DOHH2 (cell line): ENCODE measurements at regions not wholly inside any gene's neighbourhood (a gene's known extent, or its start where the extent isn't known, plus 50 kb on each side); places are given as distances from the start of the nearest gene placed in this dataset.

Experiments used
- H3F3A ChIP-seq: fragments of 200-600 bp; sonication (generic), shearing (Covaris generic); 2 replicates; pipeline ENCODE4 v1.6.0; 2016; ENCODE audit warnings: antibody characterized with exemption, mild to moderate bottlenecking; ENCODE audit not compliant: control insufficient read depth, insufficient read depth
- H3K27ac ChIP-seq: fragments of 200-600 bp; sonication (generic); 2 replicates; pipeline ENCODE4 v1.5.1; 2014; ENCODE audit warnings: low read depth, mild to moderate bottlenecking, low read length, moderate library complexity
- H3K27me3 ChIP-seq: fragments of 200-600 bp; sonication (generic); 2 replicates; pipeline ENCODE4 v1.6.1; 2014; ENCODE audit warnings: mild to moderate bottlenecking, low read length, mixed read lengths; ENCODE audit not compliant: control insufficient read depth
- H3K36me3 ChIP-seq: fragments of 200-600 bp; sonication (generic); 2 replicates; pipeline ENCODE4 v1.6.1; 2014; ENCODE audit warnings: mild to moderate bottlenecking, low read length, moderate library complexity, mixed read lengths; ENCODE audit not compliant: control insufficient read depth
- H3K4me1 ChIP-seq: fragments of 200-600 bp; sonication (generic); 2 replicates; pipeline ENCODE4 v1.6.1; 2014; ENCODE audit warnings: mild to moderate bottlenecking, low read length, mixed read lengths; ENCODE audit not compliant: control insufficient read depth
- H3K4me2 ChIP-seq: fragments of 200-600 bp; sonication (generic); 2 replicates; pipeline ENCODE4 v1.6.0; 2014; ENCODE audit warnings: mild to moderate bottlenecking, low read length, moderate library complexity
- H3K4me3 ChIP-seq: fragments of 200-600 bp; sonication (generic); 2 replicates; pipeline ENCODE4 v1.5.1; 2014; ENCODE audit warnings: mild to moderate bottlenecking, low read length, mixed read lengths
- H3K79me2 ChIP-seq: fragments of 200-600 bp; sonication (generic); 2 replicates; pipeline ENCODE4 v1.6.1; 2014; ENCODE audit warnings: mild to moderate bottlenecking, low read length, mixed read lengths; ENCODE audit not compliant: control insufficient read depth
- H3K9me2 ChIP-seq: fragments of 200-600 bp; sonication (generic); replicated peaks from 2 replicates; pipeline ENCODE4 v1.6.1; 2014; ENCODE audit warnings: mild to moderate bottlenecking, low read length, mixed read lengths; ENCODE audit not compliant: control insufficient read depth
- H3K9me3 ChIP-seq: fragments of 200-600 bp; sonication (generic); 2 replicates; pipeline ENCODE4 v1.6.1; 2014; ENCODE audit warnings: antibody characterized with exemption, low read length, mixed read lengths; ENCODE audit not compliant: control insufficient read depth, insufficient read depth
- H4K20me1 ChIP-seq: fragments of 200-600 bp; sonication (generic); 2 replicates; pipeline ENCODE4 v1.6.0; 2014; ENCODE audit warnings: low read depth, mild to moderate bottlenecking, antibody characterized with exemption, low read length, moderate library complexity; ENCODE audit not compliant: control insufficient read depth, insufficient read depth
- EZH2phosphoT487 ChIP-seq: fragments of 200-600 bp; sonication (generic); IDR thresholded peaks from 2 replicates; pipeline ENCODE4 v1.6.1; 2017; ENCODE audit warnings: borderline replicate concordance, mild to moderate bottlenecking, antibody characterized with exemption, low read length, moderate library complexity, mixed read lengths
- TF ChIP-seq, protein P1 (sequence below): fragments of 200-600 bp; sonication (generic); IDR thresholded peaks from one replicate; pipeline ENCODE4 v1.5.1; 2014; ENCODE audit warnings: antibody characterized with exemption, mild to moderate bottlenecking, low read depth, low read length; ENCODE audit not compliant: poor library complexity, severe bottlenecking

- Histone ChIP-seq H3K9me3 (0 out of 2 replicates have a peak, but pooled peaks cover 3% of the 10 kb centered on the region), H3K4me1 (no peaks in the 10 kb centered on the region), H3K27me3 (no peaks in the 10 kb centered on the region), H3K36me3 (no peaks in the 10 kb centered on the region), H4K20me1 (no peaks in the 10 kb centered on the region), H3K4me3 (no peak overlapping the region), H3F3A (no peaks in the 10 kb centered on the region), H3K9me2 (no peaks in the 10 kb centered on the region), H3K4me2 (no peak overlapping the region), H3K27ac (no peak overlapping the region), H3K79me2 (no peaks in the 10 kb centered on the region)
- no peak for TF ChIP-seq EZH2phosphoT487
- TF ChIP-seq, protein P1, sequence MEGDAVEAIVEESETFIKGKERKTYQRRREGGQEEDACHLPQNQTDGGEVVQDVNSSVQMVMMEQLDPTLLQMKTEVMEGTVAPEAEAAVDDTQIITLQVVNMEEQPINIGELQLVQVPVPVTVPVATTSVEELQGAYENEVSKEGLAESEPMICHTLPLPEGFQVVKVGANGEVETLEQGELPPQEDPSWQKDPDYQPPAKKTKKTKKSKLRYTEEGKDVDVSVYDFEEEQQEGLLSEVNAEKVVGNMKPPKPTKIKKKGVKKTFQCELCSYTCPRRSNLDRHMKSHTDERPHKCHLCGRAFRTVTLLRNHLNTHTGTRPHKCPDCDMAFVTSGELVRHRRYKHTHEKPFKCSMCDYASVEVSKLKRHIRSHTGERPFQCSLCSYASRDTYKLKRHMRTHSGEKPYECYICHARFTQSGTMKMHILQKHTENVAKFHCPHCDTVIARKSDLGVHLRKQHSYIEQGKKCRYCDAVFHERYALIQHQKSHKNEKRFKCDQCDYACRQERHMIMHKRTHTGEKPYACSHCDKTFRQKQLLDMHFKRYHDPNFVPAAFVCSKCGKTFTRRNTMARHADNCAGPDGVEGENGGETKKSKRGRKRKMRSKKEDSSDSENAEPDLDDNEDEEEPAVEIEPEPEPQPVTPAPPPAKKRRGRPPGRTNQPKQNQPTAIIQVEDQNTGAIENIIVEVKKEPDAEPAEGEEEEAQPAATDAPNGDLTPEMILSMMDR, result no peak
These were observed 470.8 kb downstream of the INHBA start for GRCh38 chr7:41232086-41232485.

DNA sequence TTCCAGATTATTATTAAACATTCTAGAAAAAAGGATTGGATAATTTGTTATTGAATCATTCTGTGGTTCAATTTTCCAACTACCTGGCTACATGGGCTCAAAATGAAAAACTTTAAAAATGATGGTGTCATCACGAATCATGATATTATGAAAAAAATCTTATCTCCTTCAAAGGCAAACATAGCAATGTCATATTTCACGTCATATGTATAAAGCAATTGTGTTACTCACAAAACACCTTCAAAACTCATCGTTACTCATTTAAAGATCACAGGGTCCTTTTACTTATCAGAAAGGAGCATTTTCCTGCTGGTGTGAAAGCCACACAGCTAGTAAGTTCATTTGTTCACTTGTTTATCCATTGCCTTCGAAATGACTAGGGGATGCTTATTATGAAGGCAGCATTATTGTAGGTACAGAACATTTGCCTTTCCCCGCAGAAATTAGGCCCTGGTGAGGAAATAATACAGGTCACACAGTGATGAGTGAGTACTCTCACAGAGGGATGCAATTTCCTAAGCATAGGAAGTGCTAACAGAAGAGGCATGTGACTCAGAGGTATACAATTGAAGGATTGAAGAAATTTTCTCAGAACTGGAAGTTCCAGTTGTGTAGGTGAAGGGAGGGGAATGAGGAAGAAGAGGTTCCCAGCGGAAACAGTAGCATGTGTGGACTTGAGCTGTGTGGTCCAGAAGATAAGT is 478.7 kb downstream of the INHBA start:
- no peak overlapping the region for H3K27ac ChIP-seq
- H3K36me3 ChIP-seq, result no peaks in the 10 kb centered on the region
- H3K4me1 ChIP-seq, result peaks cover 4% of the 10 kb centered on the region; the same call in 1 of the 2 replicates
- H3K9me3 ChIP-seq, result no peaks in the 10 kb centered on the region
- H3K4me2 ChIP-seq, result no peak overlapping the region
- no peaks in the 10 kb centered on the region for H3K79me2 ChIP-seq
- H4K20me1 ChIP-seq, result no peaks in the 10 kb centered on the region
- no peaks in the 10 kb centered on the region for H3K27me3 ChIP-seq
- no peak for TF ChIP-seq EZH2phosphoT487
- TF ChIP-seq, protein P1, result no peak
- H3F3A ChIP-seq, result no peaks in the 10 kb centered on the region
- no peak overlapping the region for H3K4me3 ChIP-seq
- no peaks in the 10 kb centered on the region for H3K9me2 ChIP-seq

GRCh38 chr7:41222746-41223145 is 480.1 kb downstream of the INHBA start:
- Histone ChIP-seq H3K79me2 (no peaks in the 10 kb centered on the region), H3K9me2 (no peaks in the 10 kb centered on the region), H3F3A (no peaks in the 10 kb centered on the region), H3K27ac (no peak overlapping the region), H3K4me1 (peaks cover 4% of the 10 kb centered on the region; the same call in 1 of the 2 replicates), H3K27me3 (no peaks in the 10 kb centered on the region), H3K9me3 (no peaks in the 10 kb centered on the region), H4K20me1 (no peaks in the 10 kb centered on the region), H3K4me2 (no peak overlapping the region), H3K36me3 (no peaks in the 10 kb centered on the region), H3K4me3 (no peak overlapping the region)
- no peak for TF ChIP-seq EZH2phosphoT487
- TF ChIP-seq, protein P1, result no peak
